ENCODE measurements at regions not wholly inside any gene's neighbourhood (a gene's known extent, or its start where the extent isn't known, plus 50 kb on each side); places are given as distances from the start of the nearest gene placed in this dataset.
A peak's percentile ranks its signal among the peaks of the same experiment; 100 is the strongest.

GRCh38 chr3:152190636-152191183 lies 78.0 kb upstream of the MBNL1 start:
- WGBS, 2 donors = 67 to 68% methylated on average over 2 of the region's 2 CpGs
- ATAC-seq (ENCODE audit: low FRiP score) (no peak), DNase-seq (no peak)
- Histone ChIP-seq H3K4me3 (ENCODE audit: low read length in 2 of 2) (no peak overlapping the region), H3K27me3 (ENCODE audit: control insufficient read depth in 1 of 2, insufficient read depth in 2 of 2, low read length in 1 of 2) (no peaks in the 10 kb centered on the region), H3K36me3 (ENCODE audit: control insufficient read depth in 1 of 2, insufficient read depth in 2 of 2, low read length in 1 of 2) (no peaks in the 10 kb centered on the region), H3K27ac (ENCODE audit: low read depth in 1 of 2, low read length in 2 of 2) (no peak overlapping the region), H3K4me1 (ENCODE audit: control insufficient read depth in 1 of 2, insufficient read depth in 2 of 2, low read length in 2 of 2) (peaks cover 0 to 1% of the 10 kb centered on the region in 2 donors), H3K9me3 (ENCODE audit: control insufficient read depth, low read length) (no peaks in the 10 kb centered on the region)
- intact Hi-C loops (cut with DNase I) = no loop called here

GRCh38 chr3:152192050-152192449 lies 76.7 kb upstream of the MBNL1 start:
- intact Hi-C loops (cut with DNase I) = no loop called here
- Histone ChIP-seq H3K4me1 (ENCODE audit: control insufficient read depth in 1 of 2, insufficient read depth in 2 of 2, low read length in 2 of 2) (no peaks in the 10 kb centered on the region), H3K27ac (ENCODE audit: low read depth in 1 of 2, low read length in 2 of 2) (no peak overlapping the region), H3K9me3 (ENCODE audit: control insufficient read depth, low read length) (no peaks in the 10 kb centered on the region), H3K36me3 (ENCODE audit: control insufficient read depth in 1 of 2, insufficient read depth in 2 of 2, low read length in 1 of 2) (no peaks in the 10 kb centered on the region), H3K27me3 (ENCODE audit: control insufficient read depth in 1 of 2, insufficient read depth in 2 of 2, low read length in 1 of 2) (no peaks in the 10 kb centered on the region), H3K4me3 (ENCODE audit: low read length in 2 of 2) (no peak overlapping the region)
- 91% methylated on average over 4 of the region's 4 CpGs for WGBS, 2 donors
- no peak for ATAC-seq (ENCODE audit: low FRiP score)
- no peak for DNase-seq

GRCh38 chr3:152192936-152193672 lies 75.6 kb upstream of the MBNL1 start:
- WGBS, 2 donors = 86 to 87% methylated on average over 5 of the region's 5 CpGs
- no peak overlapping the region for H3K4me3 ChIP-seq (ENCODE audit: low read length in 2 of 2)
- H3K4me1 ChIP-seq (ENCODE audit: control insufficient read depth in 1 of 2, insufficient read depth in 2 of 2, low read length in 2 of 2) = peaks cover 2 to 3% of the 10 kb centered on the region in 2 donors
- no peaks in the 10 kb centered on the region for H3K36me3 ChIP-seq (ENCODE audit: control insufficient read depth in 1 of 2, insufficient read depth in 2 of 2, low read length in 1 of 2)
- H3K9me3 ChIP-seq (ENCODE audit: control insufficient read depth, low read length) = no peaks in the 10 kb centered on the region
- intact Hi-C loops (cut with DNase I) = no loop called here
- ATAC-seq (ENCODE audit: low FRiP score) (no peak), DNase-seq (no peak)
- H3K27ac ChIP-seq (ENCODE audit: low read depth in 1 of 2, low read length in 2 of 2) = no peak overlapping the region
- no peaks in the 10 kb centered on the region for H3K27me3 ChIP-seq (ENCODE audit: control insufficient read depth in 1 of 2, insufficient read depth in 2 of 2, low read length in 1 of 2)

DNA sequence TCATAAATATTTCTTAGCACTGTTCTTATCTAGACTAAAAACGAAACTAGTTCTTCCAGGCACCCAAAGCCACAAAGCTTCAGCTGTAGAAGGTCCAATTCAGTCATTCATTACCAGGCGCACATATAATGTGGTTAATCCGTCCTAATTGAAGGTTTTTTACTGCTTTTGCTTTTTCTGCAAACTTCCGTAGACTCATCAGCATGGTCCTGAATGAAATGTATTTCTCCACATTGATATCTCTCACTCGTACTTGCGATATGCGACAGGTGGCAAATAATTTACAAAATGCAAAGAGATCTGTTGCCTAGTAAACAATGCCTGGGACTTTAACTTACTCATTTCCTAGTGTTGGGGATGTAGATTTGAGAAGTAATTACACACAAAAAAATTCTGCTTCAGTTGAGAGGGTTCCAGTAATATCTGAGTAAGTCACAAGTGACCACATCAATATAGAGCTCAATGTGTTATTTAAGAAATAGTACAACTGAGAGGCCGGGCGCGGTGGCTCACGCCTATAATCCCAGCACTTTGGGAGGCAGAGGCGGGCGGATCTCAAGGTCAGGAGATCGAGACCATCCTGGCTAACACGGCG lies 75.0 kb upstream of the MBNL1 start:
- no peak for DNase-seq
- intact Hi-C loops (cut with DNase I) = no loop called here
- H3K4me1 ChIP-seq (ENCODE audit: control insufficient read depth in 1 of 2, insufficient read depth in 2 of 2, low read length in 2 of 2) = peaks cover 2 to 3% of the 10 kb centered on the region in 2 donors
- H3K27ac ChIP-seq (ENCODE audit: low read depth in 1 of 2, low read length in 2 of 2) = no peak overlapping the region
- H3K36me3 ChIP-seq (ENCODE audit: control insufficient read depth in 1 of 2, insufficient read depth in 2 of 2, low read length in 1 of 2) = no peaks in the 10 kb centered on the region
- 88 to 91% methylated on average over 16 of the region's 16 CpGs for WGBS, 2 donors
- H3K27me3 ChIP-seq (ENCODE audit: control insufficient read depth in 1 of 2, insufficient read depth in 2 of 2, low read length in 1 of 2) = no peaks in the 10 kb centered on the region
- no peaks in the 10 kb centered on the region for H3K9me3 ChIP-seq (ENCODE audit: control insufficient read depth, low read length)
- H3K4me3 ChIP-seq (ENCODE audit: low read length in 2 of 2) = no peak overlapping the region
- ATAC-seq (ENCODE audit: low FRiP score) = no peak

- H3K27ac ChIP-seq (ENCODE audit: low read depth in 1 of 2, low read length in 2 of 2) = no peak overlapping the region
- 93 to 96% methylated on average over 3 of the region's 3 CpGs for WGBS, 2 donors
Measured at GRCh38 chr3:152195206-152195605, 73.5 kb upstream of the MBNL1 start.

DNA sequence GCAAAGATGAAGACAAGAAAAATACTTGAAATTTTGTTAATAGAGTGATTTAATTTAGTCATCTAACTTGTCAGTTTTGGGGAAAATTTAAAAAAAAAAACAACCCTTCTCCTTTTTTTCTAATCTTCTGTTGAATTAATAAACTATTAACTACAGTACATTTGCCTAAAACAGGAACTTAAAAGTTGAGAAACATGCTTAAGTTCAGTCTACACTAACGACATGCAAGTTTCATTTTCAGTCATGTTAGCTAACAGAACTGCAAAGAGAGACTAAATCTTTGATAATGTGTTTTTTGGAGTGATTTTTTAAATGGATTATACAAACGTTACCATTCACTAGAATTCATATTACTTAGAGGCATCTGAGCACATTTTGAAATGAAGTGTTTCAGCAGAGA lies 71.9 kb upstream of the MBNL1 start:
- DNase-seq (no peak), ATAC-seq (ENCODE audit: low FRiP score) (no peak)
- Histone ChIP-seq H3K36me3 (ENCODE audit: control insufficient read depth in 1 of 2, insufficient read depth in 2 of 2, low read length in 1 of 2) (no peaks in the 10 kb centered on the region), H3K27ac (ENCODE audit: low read depth in 1 of 2, low read length in 2 of 2) (peak overlapping the region in 1 of 2 donors; percentile 28), H3K27me3 (ENCODE audit: control insufficient read depth in 1 of 2, insufficient read depth in 2 of 2, low read length in 1 of 2) (no peaks in the 10 kb centered on the region), H3K4me1 (ENCODE audit: control insufficient read depth in 1 of 2, insufficient read depth in 2 of 2, low read length in 2 of 2) (peaks cover 2 to 3% of the 10 kb centered on the region in 2 donors), H3K9me3 (ENCODE audit: control insufficient read depth, low read length) (no peaks in the 10 kb centered on the region), H3K4me3 (ENCODE audit: low read length in 2 of 2) (no peak overlapping the region)
- intact Hi-C loops (cut with DNase I) = loop anchor here (5.0 kb wide), 2 partner anchors 34 to 136 kb away; no protein-coding TSS in a partner anchor
- 0 to 3% methylated on average over 2 of the region's 2 CpGs for WGBS, 2 donors

More at GRCh38 chr3:152195206-152195605, 73.5 kb upstream of the MBNL1 start:
- intact Hi-C loops (cut with DNase I) = loop anchor here (5.0 kb wide), 2 partner anchors 33 to 137 kb away; no protein-coding TSS in a partner anchor
- Histone ChIP-seq H3K9me3 (ENCODE audit: control insufficient read depth, low read length) (no peaks in the 10 kb centered on the region), H3K27me3 (ENCODE audit: control insufficient read depth in 1 of 2, insufficient read depth in 2 of 2, low read length in 1 of 2) (no peaks in the 10 kb centered on the region), H3K4me1 (ENCODE audit: control insufficient read depth in 1 of 2, insufficient read depth in 2 of 2, low read length in 2 of 2) (peaks cover 2 to 3% of the 10 kb centered on the region in 2 donors), H3K4me3 (ENCODE audit: low read length in 2 of 2) (no peak overlapping the region), H3K36me3 (ENCODE audit: control insufficient read depth in 1 of 2, insufficient read depth in 2 of 2, low read length in 1 of 2) (no peaks in the 10 kb centered on the region)
- DNase-seq (no peak), ATAC-seq (ENCODE audit: low FRiP score) (no peak)

GRCh38 chr3:152197451-152197850 lies 71.3 kb upstream of the MBNL1 start:
- peak overlapping the region in 1 of 2 donors; percentile 87 for H3K27ac ChIP-seq (ENCODE audit: low read depth in 1 of 2, low read length in 2 of 2)
- 2 to 5% methylated on average over 3 of the region's 3 CpGs for WGBS, 2 donors
- H3K36me3 ChIP-seq (ENCODE audit: control insufficient read depth in 1 of 2, insufficient read depth in 2 of 2, low read length in 1 of 2) = no peaks in the 10 kb centered on the region
- ATAC-seq (ENCODE audit: low FRiP score) = peak; percentile 67
- H3K9me3 ChIP-seq (ENCODE audit: control insufficient read depth, low read length) = no peaks in the 10 kb centered on the region
- intact Hi-C loops (cut with DNase I) = loop anchor here (5.0 kb wide), 2 partner anchors 35 to 135 kb away; no protein-coding TSS in a partner anchor
- H3K4me1 ChIP-seq (ENCODE audit: control insufficient read depth in 1 of 2, insufficient read depth in 2 of 2, low read length in 2 of 2) = peaks cover 2 to 3% of the 10 kb centered on the region in 2 donors
- no peaks in the 10 kb centered on the region for H3K27me3 ChIP-seq (ENCODE audit: control insufficient read depth in 1 of 2, insufficient read depth in 2 of 2, low read length in 1 of 2)
- no peak for DNase-seq
- H3K4me3 ChIP-seq (ENCODE audit: low read length in 2 of 2) = no peak overlapping the region

GRCh38 chr3:152197937-152198336 lies 70.8 kb upstream of the MBNL1 start:
- H3K27ac ChIP-seq (ENCODE audit: low read depth in 1 of 2, low read length in 2 of 2) = peak overlapping the region; percentile 75 to 87

More at GRCh38 chr3:152197937-152198336, 70.8 kb upstream of the MBNL1 start:
- 5 to 12% methylated on average over 3 of the region's 3 CpGs for WGBS, 2 donors
- intact Hi-C loops (cut with DNase I) = loop anchor here (5.0 kb wide), 2 partner anchors 36 to 134 kb away; no protein-coding TSS in a partner anchor
- no peaks in the 10 kb centered on the region for H3K27me3 ChIP-seq (ENCODE audit: control insufficient read depth in 1 of 2, insufficient read depth in 2 of 2, low read length in 1 of 2)
- DNase-seq (no peak), ATAC-seq (ENCODE audit: low FRiP score) (no peak)
- no peaks in the 10 kb centered on the region for H3K36me3 ChIP-seq (ENCODE audit: control insufficient read depth in 1 of 2, insufficient read depth in 2 of 2, low read length in 1 of 2)
- H3K9me3 ChIP-seq (ENCODE audit: control insufficient read depth, low read length) = no peaks in the 10 kb centered on the region
- H3K4me3 ChIP-seq (ENCODE audit: low read length in 2 of 2) = no peak overlapping the region
- peaks cover 3% of the 10 kb centered on the region in 2 donors for H3K4me1 ChIP-seq (ENCODE audit: control insufficient read depth in 1 of 2, insufficient read depth in 2 of 2, low read length in 2 of 2)

Measured in aorta (tissue), 5 donors.